ENCODE measurements at regions not wholly inside any gene's neighbourhood (a gene's known extent, or its start where the extent isn't known, plus 50 kb on each side); places are given as distances from the start of the nearest gene placed in this dataset.
A peak's percentile ranks its signal among the peaks of the same experiment; 100 is the strongest.

DNA sequence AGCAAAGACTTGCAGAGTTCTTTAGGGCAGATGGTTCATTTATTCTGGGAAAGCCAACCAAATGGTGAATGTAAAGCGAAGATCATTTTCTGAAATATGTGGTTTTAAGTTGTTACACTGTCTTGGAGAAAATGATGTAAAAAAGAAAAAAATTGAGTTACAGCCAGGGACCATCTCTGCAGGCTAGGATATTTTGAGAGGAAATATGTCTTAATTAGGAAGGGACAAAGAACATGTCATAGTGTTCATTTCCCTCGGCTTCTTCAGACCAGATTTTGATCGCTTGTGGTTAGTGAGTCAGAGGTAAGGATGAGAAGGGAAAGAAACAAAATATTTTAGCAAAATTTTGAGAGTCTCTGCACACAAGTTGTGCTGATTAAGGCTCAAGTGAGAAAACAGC, 59.0 kb upstream of the C1QTNF7 start:
- DNase-seq (ENCODE audit: low spot score), result peak; percentile 67
- Histone ChIP-seq H3K4me3 (ENCODE audit: low read depth, low read length, poor library complexity, severe bottlenecking) (no peak overlapping the region), H3K4me1 (ENCODE audit: insufficient read depth, low read length, poor library complexity, severe bottlenecking) (peaks cover 13% of the 10 kb centered on the region), H3K9me3 (ENCODE audit: low read depth, low read length, poor library complexity, severe bottlenecking) (no peaks in the 10 kb centered on the region), H3K27ac (ENCODE audit: low read depth, low read length, poor library complexity, severe bottlenecking) (no peak overlapping the region), H3K27me3 (replicated peaks; ENCODE audit: insufficient read depth, low read depth, low read length, poor library complexity) (no peaks in the 10 kb centered on the region), H3K36me3 (ENCODE audit: insufficient read depth, low read length, poor library complexity, severe bottlenecking) (no peaks in the 10 kb centered on the region)
- intact Hi-C loops (cut with micrococcal nuclease; ENCODE audit: unreplicated experiment), result no loop called here
- BruUV-seq (replicated peaks), result no TSS peak
- ChIA-PET POLR2A (ENCODE audit: low non-redundant PET) (no interaction called here), CTCF (no interaction called here)
- TF ChIP-seq, protein P1, sequence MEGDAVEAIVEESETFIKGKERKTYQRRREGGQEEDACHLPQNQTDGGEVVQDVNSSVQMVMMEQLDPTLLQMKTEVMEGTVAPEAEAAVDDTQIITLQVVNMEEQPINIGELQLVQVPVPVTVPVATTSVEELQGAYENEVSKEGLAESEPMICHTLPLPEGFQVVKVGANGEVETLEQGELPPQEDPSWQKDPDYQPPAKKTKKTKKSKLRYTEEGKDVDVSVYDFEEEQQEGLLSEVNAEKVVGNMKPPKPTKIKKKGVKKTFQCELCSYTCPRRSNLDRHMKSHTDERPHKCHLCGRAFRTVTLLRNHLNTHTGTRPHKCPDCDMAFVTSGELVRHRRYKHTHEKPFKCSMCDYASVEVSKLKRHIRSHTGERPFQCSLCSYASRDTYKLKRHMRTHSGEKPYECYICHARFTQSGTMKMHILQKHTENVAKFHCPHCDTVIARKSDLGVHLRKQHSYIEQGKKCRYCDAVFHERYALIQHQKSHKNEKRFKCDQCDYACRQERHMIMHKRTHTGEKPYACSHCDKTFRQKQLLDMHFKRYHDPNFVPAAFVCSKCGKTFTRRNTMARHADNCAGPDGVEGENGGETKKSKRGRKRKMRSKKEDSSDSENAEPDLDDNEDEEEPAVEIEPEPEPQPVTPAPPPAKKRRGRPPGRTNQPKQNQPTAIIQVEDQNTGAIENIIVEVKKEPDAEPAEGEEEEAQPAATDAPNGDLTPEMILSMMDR (conservative IDR thresholded peaks at IDR 0.05; ENCODE audit: low read depth, low read length), result no peak
- no peak for TF ChIP-seq EZH2 (IDR thresholded peaks at IDR 0.05; ENCODE audit: borderline replicate concordance, low read depth, low read length, poor library complexity, severe bottlenecking)

DNA sequence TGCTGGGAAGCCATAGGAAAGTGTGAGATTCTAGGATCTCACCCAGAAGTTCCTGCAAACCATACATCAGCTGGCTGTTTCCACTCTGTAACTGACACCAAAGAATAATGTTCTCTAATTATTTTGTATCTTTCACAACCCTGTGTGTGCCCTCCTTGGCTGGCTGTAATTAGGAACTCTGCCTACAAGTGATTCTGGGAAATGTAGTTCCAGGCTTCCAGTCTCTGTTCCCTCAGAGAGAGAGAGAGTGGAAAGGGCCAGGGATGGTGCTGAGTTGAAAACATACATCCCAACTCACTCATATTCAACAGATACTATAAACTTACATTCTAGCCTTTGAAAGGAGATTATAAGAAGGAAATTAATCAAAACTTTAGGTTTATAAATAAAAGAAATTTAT, 57.5 kb upstream of the C1QTNF7 start:
- H3K27ac ChIP-seq (ENCODE audit: low read depth, low read length, poor library complexity, severe bottlenecking), result no peak overlapping the region
- ChIA-PET POLR2A (ENCODE audit: low non-redundant PET) (no interaction called here), CTCF (no interaction called here)
- H3K4me1 ChIP-seq (ENCODE audit: insufficient read depth, low read length, poor library complexity, severe bottlenecking), result peaks cover 13% of the 10 kb centered on the region
- H3K4me3 ChIP-seq (ENCODE audit: low read depth, low read length, poor library complexity, severe bottlenecking), result no peak overlapping the region
- BruUV-seq (replicated peaks), result no TSS peak
- no peaks in the 10 kb centered on the region for H3K27me3 ChIP-seq (replicated peaks; ENCODE audit: insufficient read depth, low read depth, low read length, poor library complexity)
- TF ChIP-seq, protein P1 (conservative IDR thresholded peaks at IDR 0.05; ENCODE audit: low read depth, low read length), result no peak
- TF ChIP-seq EZH2 (IDR thresholded peaks at IDR 0.05; ENCODE audit: borderline replicate concordance, low read depth, low read length, poor library complexity, severe bottlenecking), result no peak
- DNase-seq (ENCODE audit: low spot score), result peak; percentile 22
- H3K9me3 ChIP-seq (ENCODE audit: low read depth, low read length, poor library complexity, severe bottlenecking), result no peaks in the 10 kb centered on the region
- intact Hi-C loops (cut with micrococcal nuclease; ENCODE audit: unreplicated experiment), result no loop called here
- H3K36me3 ChIP-seq (ENCODE audit: insufficient read depth, low read length, poor library complexity, severe bottlenecking), result no peaks in the 10 kb centered on the region

DNA sequence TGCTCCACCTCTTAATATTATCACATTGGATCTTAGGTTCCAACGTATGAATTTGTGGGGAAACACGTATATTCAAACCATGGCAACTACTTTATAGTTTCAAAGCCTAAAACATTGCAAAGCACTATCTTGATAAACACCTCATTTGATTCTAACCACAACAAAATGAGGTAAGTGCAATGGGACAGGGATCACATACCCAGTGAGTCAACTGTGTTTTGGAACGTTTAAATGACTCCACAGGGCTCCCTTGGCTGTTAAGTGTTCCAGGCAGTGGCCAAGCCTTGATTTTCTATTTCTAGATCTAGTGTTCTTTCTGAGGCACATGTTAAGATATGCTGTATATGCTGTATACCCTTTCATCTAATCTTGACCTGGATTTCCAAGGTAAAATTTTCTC, 54.5 kb upstream of the C1QTNF7 start:
- H3K36me3 ChIP-seq (ENCODE audit: insufficient read depth, low read length, poor library complexity, severe bottlenecking), result no peaks in the 10 kb centered on the region
- no peak for DNase-seq (ENCODE audit: low spot score)
- no peak overlapping the region for H3K27ac ChIP-seq (ENCODE audit: low read depth, low read length, poor library complexity, severe bottlenecking)
- intact Hi-C loops (cut with micrococcal nuclease; ENCODE audit: unreplicated experiment), result no loop called here
- no TSS peak for BruUV-seq (replicated peaks)
- TF ChIP-seq, protein P1 (conservative IDR thresholded peaks at IDR 0.05; ENCODE audit: low read depth, low read length), result no peak
- H3K4me3 ChIP-seq (ENCODE audit: low read depth, low read length, poor library complexity, severe bottlenecking), result no peak overlapping the region
- CTCF ChIA-PET, result no interaction called here
- peaks cover 17% of the 10 kb centered on the region for H3K4me1 ChIP-seq (ENCODE audit: insufficient read depth, low read length, poor library complexity, severe bottlenecking)
- no peaks in the 10 kb centered on the region for H3K9me3 ChIP-seq (ENCODE audit: low read depth, low read length, poor library complexity, severe bottlenecking)
- POLR2A ChIA-PET (ENCODE audit: low non-redundant PET), result no interaction called here
- no peaks in the 10 kb centered on the region for H3K27me3 ChIP-seq (replicated peaks; ENCODE audit: insufficient read depth, low read depth, low read length, poor library complexity)

All from A673 (cell line).